ENCODE measurements at regions not wholly inside any gene's neighbourhood (a gene's known extent, or its start where the extent isn't known, plus 50 kb on each side); places are given as distances from the start of the nearest gene placed in this dataset.
A peak's percentile ranks its signal among the peaks of the same experiment; 100 is the strongest.

DNA sequence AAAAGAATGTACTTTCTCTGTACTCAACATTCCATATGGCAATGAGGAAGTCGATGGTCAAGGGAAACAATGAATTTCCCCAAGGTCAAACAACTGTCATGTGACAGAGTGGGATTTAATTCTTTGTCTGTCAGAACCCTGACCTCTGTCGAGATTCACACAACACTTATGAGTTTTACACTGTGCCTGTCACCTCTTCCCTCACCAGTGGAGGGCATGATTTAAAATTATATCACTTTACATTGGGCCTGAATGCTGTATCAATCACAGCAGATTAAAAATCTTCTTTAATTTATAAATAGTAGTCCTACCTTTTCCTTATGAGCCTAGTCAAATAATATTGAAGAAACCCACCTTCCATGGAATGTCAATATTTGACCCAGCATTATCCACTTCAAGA lies 276.7 kb downstream of the CDH10 start:
- Histone ChIP-seq H3K9me3 (ENCODE audit: low read length) (no peaks in the 10 kb centered on the region), H3K36me3 (ENCODE audit: insufficient read depth, low read length) (no peaks in the 10 kb centered on the region), H3K4me2 (ENCODE audit: low read length) (no peak overlapping the region), H3K4me1 (ENCODE audit: insufficient read depth, low read length, severe bottlenecking) (peaks cover 22% of the 10 kb centered on the region), H3K9me2 (ENCODE audit: low read depth, low read length) (no peaks in the 10 kb centered on the region), H3K9ac (ENCODE audit: low read length) (no peak overlapping the region), H3K27me3 (ENCODE audit: insufficient read depth, low read length) (no peaks in the 10 kb centered on the region), H3K79me2 (ENCODE audit: insufficient read depth, low read length) (no peaks in the 10 kb centered on the region), H3K4me3 (ENCODE audit: low read depth, low read length, poor library complexity, severe bottlenecking) (no peak overlapping the region), H3K27ac (ENCODE audit: low read depth, low read length, poor library complexity, severe bottlenecking) (no peak overlapping the region), H3F3A (ENCODE audit: insufficient read depth, low read length) (no peaks in the 10 kb centered on the region), H4K20me1 (ENCODE audit: insufficient read depth, low read length) (no peaks in the 10 kb centered on the region), H2AFZ (ENCODE audit: low read length) (no peak overlapping the region)
- TF ChIP-seq, protein P1, sequence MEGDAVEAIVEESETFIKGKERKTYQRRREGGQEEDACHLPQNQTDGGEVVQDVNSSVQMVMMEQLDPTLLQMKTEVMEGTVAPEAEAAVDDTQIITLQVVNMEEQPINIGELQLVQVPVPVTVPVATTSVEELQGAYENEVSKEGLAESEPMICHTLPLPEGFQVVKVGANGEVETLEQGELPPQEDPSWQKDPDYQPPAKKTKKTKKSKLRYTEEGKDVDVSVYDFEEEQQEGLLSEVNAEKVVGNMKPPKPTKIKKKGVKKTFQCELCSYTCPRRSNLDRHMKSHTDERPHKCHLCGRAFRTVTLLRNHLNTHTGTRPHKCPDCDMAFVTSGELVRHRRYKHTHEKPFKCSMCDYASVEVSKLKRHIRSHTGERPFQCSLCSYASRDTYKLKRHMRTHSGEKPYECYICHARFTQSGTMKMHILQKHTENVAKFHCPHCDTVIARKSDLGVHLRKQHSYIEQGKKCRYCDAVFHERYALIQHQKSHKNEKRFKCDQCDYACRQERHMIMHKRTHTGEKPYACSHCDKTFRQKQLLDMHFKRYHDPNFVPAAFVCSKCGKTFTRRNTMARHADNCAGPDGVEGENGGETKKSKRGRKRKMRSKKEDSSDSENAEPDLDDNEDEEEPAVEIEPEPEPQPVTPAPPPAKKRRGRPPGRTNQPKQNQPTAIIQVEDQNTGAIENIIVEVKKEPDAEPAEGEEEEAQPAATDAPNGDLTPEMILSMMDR (IDR thresholded peaks at IDR 0.05; ENCODE audit: low read length): peak; percentile 33
- no peak for TF ChIP-seq EZH2 (IDR thresholded peaks at IDR 0.05; ENCODE audit: borderline replicate concordance, low read length)

DNA sequence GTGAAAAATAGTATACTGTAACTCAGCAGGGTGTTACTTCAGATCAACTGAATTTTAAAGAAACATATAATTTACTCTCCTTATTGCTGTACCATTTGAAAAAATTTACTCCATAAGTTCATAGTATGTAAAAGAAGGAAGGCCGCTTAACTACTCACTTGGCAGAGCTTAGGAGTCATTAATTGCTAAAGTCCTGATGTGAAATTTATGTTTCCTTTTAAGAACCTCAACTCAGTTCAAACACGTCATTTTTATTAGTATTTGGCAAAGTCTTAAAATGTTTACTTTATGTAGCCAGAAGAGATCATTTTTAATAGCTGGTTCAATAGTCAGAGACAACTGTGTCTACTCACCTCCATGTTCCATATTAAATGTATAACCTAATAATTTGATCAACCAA lies 268.6 kb downstream of the CDH10 start:
- Histone ChIP-seq H3K36me3 (ENCODE audit: insufficient read depth, low read length) (no peaks in the 10 kb centered on the region), H3K9me3 (ENCODE audit: low read length) (no peaks in the 10 kb centered on the region; the same call in 1 of the 2 replicates), H3K4me1 (ENCODE audit: insufficient read depth, low read length, severe bottlenecking) (peaks cover 24% of the 10 kb centered on the region), H3K9me2 (ENCODE audit: low read depth, low read length) (no peaks in the 10 kb centered on the region), H3K27me3 (ENCODE audit: insufficient read depth, low read length) (no peaks in the 10 kb centered on the region), H3K4me3 (ENCODE audit: low read depth, low read length, poor library complexity, severe bottlenecking) (no peak overlapping the region), H3K4me2 (ENCODE audit: low read length) (no peak overlapping the region), H3K9ac (ENCODE audit: low read length) (no peak overlapping the region), H3F3A (ENCODE audit: insufficient read depth, low read length) (no peaks in the 10 kb centered on the region), H3K79me2 (ENCODE audit: insufficient read depth, low read length) (no peaks in the 10 kb centered on the region), H4K20me1 (ENCODE audit: insufficient read depth, low read length) (no peaks in the 10 kb centered on the region), H3K27ac (ENCODE audit: low read depth, low read length, poor library complexity, severe bottlenecking) (no peak overlapping the region), H2AFZ (ENCODE audit: low read length) (no peak overlapping the region)
- TF ChIP-seq, protein P1 (IDR thresholded peaks at IDR 0.05; ENCODE audit: low read length): no peak
- no peak for TF ChIP-seq EZH2 (IDR thresholded peaks at IDR 0.05; ENCODE audit: borderline replicate concordance, low read length)

DNA sequence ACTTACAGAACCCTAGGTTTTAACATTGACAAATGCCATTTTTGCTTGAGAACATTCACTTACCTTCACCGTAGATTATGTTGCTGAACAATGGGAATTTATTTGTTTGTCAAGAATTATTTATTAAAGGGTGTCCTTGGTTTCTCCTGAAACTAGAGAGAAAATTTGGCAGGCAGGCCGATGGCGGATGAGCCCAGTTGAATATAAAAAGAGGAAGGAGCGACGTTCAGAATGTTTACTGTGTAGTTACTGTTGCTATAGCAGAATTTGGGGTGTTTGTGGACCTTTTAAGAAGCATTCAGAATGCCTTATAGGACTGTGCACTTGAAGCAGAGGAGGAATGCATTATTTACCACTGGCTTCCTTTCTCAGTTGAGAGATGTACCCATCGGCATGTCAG lies 268.2 kb downstream of the CDH10 start:
- peak overlapping the region; percentile 14 for H3K27ac ChIP-seq (ENCODE audit: low read depth, low read length, poor library complexity, severe bottlenecking)
- no peak overlapping the region for H3K4me2 ChIP-seq (ENCODE audit: low read length)
- H3K36me3 ChIP-seq (ENCODE audit: insufficient read depth, low read length): no peaks in the 10 kb centered on the region
- H2AFZ ChIP-seq (ENCODE audit: low read length): no peak overlapping the region
- no peaks in the 10 kb centered on the region for H3K9me2 ChIP-seq (ENCODE audit: low read depth, low read length)
- H3K4me1 ChIP-seq (ENCODE audit: insufficient read depth, low read length, severe bottlenecking): peaks cover 24% of the 10 kb centered on the region
- no peaks in the 10 kb centered on the region for H3F3A ChIP-seq (ENCODE audit: insufficient read depth, low read length)
- H3K79me2 ChIP-seq (ENCODE audit: insufficient read depth, low read length): no peaks in the 10 kb centered on the region
- no peaks in the 10 kb centered on the region for H3K27me3 ChIP-seq (ENCODE audit: insufficient read depth, low read length)
- H4K20me1 ChIP-seq (ENCODE audit: insufficient read depth, low read length): no peaks in the 10 kb centered on the region
- no peak overlapping the region for H3K4me3 ChIP-seq (ENCODE audit: low read depth, low read length, poor library complexity, severe bottlenecking)
- no peak overlapping the region for H3K9ac ChIP-seq (ENCODE audit: low read length)
- no peaks in the 10 kb centered on the region; the same call in 1 of the 2 replicates for H3K9me3 ChIP-seq (ENCODE audit: low read length)
- no peak for TF ChIP-seq EZH2 (IDR thresholded peaks at IDR 0.05; ENCODE audit: borderline replicate concordance, low read length)
- TF ChIP-seq, protein P1 (IDR thresholded peaks at IDR 0.05; ENCODE audit: low read length): no peak
